HG03135 (cell line): ENCODE measurements at regions not wholly inside any gene's neighbourhood (a gene's known extent, or its start where the extent isn't known, plus 50 kb on each side); places are given as distances from the start of the nearest gene placed in this dataset.

Experiments
- ATAC-seq: cut with Tn5 transposase; IDR thresholded peaks from one replicate; pipeline ENCODE4 v1.9.1; 2021; ENCODE audit warnings: mild to moderate bottlenecking, moderate library complexity; ENCODE audit not compliant: unreplicated experiment

- ATAC-seq: no peak
These were observed 122.2 kb upstream of the PDE4B start for GRCh38 chr1:65670518-65670917.

DNA sequence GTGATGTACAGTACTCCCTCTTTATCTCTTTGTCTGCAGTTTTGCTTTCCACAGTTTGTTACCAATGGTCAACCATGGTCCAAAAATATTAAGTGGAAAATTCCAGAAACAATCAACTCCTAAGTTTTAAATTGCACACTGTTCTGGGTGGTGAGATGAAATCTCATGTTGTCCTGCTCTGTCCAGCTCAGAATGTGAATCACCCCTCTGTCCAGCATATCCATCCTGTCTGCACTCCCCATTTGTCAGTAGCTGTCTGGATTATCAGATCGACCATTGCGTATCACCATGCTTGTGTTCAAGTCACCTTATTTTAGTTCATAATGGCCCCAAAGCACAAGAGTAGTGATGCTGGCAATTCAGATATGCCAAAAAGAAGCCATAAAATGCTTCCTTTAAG, 118.2 kb upstream of the PDE4B start:
- ATAC-seq: no peak

DNA sequence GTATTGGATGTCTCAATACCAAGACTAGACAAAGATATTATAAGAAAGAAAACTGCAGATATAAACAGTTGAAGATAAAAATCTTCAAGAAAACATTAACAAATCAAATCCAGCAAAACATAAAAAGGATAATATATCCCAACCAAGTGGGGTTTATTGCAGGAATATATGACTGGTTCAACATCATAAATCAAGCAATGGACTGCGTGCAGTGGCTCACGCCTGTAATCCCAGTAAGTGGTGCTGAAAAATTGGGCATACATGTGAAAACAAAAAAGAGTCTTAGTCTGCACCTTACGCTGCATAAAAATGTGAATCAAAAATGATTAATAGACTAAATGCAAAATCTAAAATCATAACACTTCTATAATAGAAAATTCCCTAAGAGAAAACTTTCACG, 112.9 kb upstream of the PDE4B start:
- no peak for ATAC-seq

- ATAC-seq: no peak
These were observed 111.6 kb upstream of the PDE4B start for GRCh38 chr1:65681096-65681495.

GRCh38 chr1:65687428-65688214, 105.1 kb upstream of the PDE4B start:
- peak; percentile 73 for ATAC-seq

DNA sequence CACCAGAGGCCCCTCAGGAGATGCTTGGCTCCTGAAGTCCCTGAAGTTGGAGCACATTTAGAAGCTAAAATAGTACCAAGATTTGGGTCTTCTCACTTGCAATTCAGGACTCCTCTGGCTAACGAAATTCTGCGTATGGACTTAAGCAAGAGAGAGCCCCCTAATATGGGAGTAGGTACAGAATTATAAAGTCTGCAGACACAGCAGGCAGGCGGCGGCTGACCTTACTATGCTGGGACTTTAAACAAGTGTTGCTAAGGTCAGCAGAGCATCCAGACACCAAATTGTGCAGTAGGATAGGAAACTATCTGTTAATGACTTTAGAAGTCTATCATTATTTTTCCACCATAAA, 104.5 kb upstream of the PDE4B start:
- no peak for ATAC-seq

DNA sequence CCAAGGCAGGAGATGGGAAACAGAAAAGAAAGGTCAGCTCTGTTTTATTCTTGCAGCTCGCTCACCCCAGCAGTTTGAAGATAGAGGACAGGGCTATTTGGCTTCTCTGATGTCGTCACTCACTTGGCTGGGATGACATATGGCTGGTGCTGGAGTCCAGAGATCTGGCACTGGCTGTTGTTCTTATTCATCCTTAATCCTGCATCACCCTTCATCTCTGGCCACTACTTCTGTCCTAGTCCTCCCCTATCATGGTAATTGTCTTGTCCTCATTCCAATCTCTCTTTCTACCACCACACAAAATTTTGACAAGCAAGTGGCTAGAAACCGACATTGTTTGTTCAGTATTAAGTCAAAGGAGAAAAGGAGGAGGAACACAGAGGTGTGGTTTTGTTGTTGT, 103.8 kb upstream of the PDE4B start:
- ATAC-seq: no peak

DNA sequence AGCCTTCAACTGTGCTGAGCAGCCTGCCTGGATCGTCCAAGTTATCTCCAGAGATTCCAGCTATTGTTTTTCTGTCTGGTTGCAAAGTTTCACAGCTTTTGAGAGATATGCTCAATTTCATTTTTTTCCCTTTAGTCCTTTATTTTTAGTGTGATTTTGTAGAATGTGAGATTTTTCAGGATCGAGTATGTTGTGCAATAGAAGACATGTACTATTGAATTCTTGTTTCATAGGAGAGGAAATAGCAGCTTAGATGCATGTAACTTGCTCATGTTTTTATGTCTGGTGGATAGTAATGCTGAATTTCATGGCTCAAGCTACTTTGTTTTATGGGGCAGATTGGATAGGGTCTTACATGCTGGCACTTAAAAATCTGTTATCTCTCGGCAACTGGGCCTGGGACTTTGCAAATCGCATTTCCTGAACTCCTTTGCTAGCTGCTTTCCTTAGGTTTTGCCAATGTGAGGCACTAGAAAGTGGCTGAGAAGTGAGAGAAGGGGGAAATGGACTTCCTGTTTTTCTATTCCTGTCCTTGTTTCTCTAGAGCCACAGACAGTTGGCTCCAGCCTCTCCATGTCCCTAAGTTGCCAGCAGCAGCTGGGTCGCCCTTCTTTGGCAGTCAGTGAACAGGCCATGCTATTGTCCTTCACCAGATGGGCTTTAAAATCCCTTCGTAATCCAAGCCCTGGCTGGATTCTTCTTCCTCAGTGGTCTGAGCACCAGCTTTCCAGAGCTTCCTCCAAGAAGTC, 101.4 kb upstream of the PDE4B start:
- ATAC-seq: no peak

GRCh38 chr1:65691972-65692371, 100.7 kb upstream of the PDE4B start:
- no peak for ATAC-seq

GRCh38 chr1:65694126-65694525, 98.6 kb upstream of the PDE4B start:
- ATAC-seq: no peak

GRCh38 chr1:65694933-65695332, 97.8 kb upstream of the PDE4B start:
- ATAC-seq: no peak

DNA sequence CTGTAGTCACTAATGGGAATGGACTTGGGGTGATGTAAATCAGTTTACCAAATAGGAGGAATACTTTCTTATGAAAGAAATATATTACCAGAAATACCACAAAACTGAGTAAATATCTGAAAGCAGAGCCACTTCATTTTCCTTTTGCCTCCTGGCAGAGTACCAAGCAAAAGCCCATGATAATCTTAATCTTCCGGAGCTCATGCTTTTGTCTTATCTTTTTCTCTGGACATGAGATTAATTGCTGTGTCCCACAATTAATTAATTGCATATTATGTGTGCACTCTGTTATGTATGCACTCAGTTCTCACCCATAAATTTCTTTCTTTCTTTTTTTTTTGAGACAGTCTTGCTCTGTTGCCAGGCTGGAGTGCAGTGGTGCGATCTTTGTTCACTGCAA, 94.1 kb upstream of the PDE4B start:
- no peak for ATAC-seq

- ATAC-seq: no peak
These were observed 88.8 kb upstream of the PDE4B start for GRCh38 chr1:65703853-65704252.

GRCh38 chr1:65704318-65704717, 88.4 kb upstream of the PDE4B start:
- ATAC-seq: peak; percentile 65

GRCh38 chr1:65717815-65718454, 74.8 kb upstream of the PDE4B start:
- no peak for ATAC-seq

DNA sequence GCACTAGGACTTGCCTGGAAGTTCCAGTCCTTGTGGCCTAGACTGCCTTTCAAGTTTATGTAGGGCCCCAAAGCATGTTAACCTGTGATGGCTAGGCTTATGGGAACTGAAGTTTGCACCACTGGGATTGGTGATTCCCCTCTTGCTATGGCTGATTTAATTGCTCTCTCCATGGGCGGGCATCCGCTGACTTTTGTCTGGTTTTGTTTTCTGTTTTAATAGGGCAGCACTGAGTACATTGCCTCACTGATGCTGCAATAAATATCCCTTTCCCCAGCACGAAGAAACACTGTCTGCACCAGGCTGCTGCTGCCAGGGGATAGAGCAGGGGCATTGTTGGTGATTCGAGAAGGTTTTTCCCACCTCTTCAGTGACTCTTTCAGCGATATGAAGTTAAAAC, 73.3 kb upstream of the PDE4B start:
- no peak for ATAC-seq

DNA sequence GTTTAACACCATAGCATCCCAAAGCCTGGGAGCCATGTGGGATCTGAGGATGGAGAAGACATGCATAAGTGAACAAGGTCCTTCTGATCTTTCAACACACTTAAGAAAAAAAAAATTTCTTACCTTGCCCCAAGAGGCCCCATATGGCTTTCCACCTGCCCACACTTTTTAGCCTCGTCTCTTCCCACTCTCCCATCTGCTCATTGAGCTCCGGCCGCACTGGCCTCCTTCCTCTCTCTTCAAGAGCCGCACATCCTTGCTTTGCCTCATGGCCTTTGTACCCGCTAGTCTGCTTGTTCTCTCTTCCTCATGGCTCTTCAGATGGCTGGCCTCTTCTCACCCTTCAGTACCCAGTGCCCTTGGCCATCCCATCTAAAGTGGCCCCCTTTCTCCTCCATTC, 70.2 kb upstream of the PDE4B start:
- ATAC-seq: no peak

- no peak for ATAC-seq
These were observed 68.5 kb upstream of the PDE4B start for GRCh38 chr1:65724151-65724550.

DNA sequence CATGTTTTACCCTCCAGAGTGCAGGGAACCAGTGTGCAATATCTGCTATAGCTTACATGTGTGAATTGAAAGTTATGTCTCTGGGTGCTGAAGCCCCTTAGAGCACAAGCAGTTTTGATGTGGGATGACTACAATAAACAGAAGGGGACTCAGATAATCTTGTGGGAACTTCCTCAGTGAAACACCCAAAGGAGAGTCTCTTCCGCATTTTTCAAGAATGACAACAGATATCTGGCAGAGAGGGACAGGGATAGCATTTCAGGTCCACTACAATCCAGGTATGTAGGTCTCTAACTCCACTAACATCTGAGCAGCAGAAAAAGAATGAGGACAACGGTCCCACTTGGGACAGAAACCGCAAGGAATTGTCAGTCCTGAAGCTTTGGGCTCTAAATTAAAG, 67.6 kb upstream of the PDE4B start:
- ATAC-seq: no peak

DNA sequence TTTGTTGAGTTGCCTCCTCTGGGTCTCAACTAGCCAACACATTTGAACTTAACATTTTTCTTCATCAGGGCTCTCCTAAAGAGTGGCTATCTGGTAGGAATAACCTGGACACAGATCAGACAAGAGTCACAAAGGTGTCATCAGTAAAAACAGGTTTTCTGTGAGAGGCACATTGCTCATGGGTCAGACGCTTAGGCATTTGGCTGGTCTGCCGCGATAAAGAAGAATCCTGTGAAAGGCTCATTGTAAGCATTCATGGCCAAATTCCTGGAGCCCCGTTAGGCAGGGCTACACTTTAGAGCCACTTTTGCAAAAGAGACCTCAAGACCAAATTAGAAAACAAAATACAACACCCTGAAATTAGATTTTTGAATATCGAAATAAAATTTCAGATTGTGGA, 64.2 kb upstream of the PDE4B start:
- ATAC-seq: no peak

DNA sequence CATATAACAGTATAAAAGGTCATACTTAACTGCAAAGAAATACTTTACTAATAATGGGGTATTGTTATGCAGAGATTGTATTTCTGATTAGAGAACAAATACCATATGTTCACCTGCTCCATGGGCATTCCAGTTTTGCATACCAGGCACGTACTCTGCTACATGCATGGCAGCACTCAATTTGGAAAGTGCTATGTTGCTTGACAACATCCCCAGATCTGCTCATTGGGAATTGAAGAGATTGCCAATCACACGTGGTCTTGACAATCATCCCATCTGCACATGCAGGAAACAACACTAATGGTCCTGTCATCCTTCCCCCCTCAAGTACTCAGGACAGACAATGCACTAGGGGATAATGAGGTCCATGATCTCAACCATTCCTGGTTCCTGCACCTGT, 63.4 kb upstream of the PDE4B start:
- no peak for ATAC-seq

GRCh38 chr1:65734979-65735378, 57.7 kb upstream of the PDE4B start:
- ATAC-seq: no peak
